ENCODE measurements at regions not wholly inside any gene's neighbourhood (a gene's known extent, or its start where the extent isn't known, plus 50 kb on each side); places are given as distances from the start of the nearest gene placed in this dataset.

DNA sequence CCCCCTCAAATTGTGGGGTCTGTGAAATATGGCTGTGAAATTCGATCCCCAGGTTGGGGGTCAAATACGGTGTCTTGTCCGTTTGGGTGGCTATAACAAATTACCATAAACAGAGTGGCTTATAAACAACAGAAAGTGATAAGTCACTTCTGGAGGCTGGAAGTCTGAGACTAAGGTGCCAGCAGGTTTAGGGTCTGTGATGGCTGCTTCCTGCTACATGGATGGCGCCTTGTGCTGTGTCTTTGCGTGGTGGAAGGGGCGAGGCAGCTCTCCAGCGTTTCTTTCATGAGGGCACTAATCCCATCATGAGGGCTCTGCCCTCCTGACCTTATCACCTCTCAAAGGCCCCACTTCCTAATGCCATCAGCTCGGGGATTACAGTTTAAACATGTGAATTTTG, 120.0 kb downstream of the IRF8 start:
- no peak for DNase-seq

GRCh38 chr16:86019446-86020047, 120.6 kb downstream of the IRF8 start:
- DNase-seq = no peak

DNA sequence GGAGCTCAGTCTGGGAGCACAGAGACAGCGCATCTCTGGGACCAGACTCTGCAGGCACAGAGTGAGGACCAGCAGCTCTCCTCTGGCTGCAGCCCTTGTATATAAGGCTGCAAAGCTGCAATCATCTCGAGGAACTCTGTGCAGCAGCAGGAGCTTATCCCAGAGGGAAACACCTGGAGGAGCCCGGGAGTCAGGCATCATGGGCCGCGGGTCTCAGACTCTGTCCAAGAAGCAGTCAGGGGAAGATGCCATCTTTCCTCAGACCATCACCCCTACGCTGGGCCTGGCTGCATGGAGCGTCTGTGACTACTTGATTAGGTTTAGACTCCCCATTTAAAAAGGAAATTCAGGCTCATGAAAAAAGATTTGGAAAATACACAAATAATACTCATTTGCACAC, 122.0 kb downstream of the IRF8 start:
- no peak for DNase-seq

DNA sequence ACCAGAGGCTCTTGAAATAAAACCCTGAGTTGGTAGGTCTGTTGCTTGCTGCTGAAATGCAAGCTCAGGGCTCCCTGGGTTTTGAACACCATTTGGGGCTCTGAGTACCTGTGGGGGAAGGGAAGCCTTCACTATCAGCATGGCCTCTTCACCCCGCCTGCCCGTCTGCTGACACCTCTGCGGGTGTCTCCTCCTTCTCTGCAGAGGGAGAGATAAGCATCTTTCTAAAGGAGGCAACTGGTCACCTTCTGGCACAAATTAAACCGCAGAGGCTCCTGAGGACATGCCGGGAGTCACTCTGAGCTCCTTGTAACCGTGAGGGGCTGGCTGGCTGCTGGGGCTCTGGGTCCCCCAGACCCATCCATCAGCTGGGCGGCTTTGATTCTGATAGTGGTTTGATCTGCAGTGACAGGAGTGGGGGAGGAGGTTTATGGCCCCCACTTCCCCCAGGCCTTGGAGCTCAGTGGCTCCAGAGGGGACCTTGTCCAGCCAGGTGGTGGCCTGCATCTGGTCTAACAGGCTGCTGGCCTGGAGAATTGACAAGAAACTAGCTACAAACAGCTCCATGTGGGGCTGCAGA, 123.5 kb downstream of the IRF8 start:
- no peak for DNase-seq

DNA sequence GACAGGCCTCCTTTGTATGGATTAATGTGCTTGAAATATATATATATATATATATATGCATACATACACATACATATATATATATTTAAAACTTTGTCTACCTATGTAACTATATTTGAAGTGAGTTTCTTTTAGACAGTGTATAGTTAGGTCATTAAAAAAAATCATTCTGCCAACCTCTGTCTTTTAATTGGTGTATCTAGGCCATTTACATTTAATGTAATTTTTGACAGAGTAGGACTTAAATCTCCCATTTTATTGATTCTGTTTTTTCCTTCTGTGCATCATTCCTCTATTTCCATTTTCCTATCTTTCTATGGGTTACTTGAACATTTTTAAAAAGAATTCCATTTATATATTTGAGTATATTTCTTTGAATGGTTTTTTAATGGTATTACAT, 125.2 kb downstream of the IRF8 start:
- DNase-seq = no peak

DNA sequence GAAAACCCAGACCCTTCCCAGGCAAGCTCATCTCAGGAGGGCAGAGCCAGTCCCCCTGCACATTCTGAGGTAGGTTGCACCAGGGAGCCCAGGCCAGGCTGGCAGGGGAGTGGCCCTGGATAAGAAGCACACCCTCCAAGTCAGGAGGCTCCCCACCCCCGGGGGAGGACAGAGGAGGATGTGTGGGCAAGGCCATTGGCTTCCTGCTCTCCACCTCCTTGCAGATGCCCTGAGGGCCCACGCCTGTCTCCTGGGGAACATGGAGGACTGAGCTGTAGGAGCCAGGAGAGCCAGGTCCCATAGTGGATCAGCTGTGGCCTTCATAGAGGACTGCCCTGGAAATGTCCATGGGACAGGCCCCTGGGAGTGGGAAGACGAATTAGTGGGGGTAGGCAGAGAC, 126.7 kb downstream of the IRF8 start:
- DNase-seq = no peak

DNA sequence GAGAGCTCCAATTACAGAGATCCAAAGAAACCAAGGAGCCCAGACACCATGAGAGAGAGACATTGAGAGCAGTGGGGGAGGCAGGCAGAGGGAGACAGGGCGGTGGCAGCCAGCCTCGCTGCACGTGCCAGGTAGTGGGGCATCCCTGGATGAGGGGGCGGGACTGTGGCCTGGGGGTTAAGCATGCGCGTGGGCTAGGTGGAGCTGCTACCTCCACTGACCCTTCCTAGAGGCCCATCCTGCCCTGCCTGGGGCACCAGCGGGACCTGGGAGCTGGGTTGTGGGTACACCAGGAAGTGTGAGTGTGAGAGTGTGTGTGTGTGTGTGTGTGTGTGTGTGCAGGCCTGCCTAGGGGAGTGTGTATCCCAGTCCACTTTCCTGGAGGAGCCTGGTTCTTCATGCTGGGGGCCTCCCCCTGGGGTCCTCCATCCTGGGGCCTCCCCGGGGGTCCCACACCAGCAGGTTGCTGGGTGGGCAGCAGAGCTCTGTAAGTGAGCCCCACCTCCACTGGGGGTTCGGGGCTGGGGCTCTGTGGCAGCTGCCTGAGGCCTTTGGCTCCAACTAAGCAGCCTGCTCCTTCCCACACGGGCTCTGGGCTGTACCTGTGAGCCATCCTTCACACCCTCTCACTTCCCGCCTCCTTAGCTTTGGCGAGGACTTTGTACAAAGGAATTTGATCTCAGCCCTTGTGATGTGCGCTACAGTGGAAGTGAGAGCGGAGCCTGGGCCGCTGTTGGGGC, 127.4 kb downstream of the IRF8 start:
- no peak for DNase-seq

DNA sequence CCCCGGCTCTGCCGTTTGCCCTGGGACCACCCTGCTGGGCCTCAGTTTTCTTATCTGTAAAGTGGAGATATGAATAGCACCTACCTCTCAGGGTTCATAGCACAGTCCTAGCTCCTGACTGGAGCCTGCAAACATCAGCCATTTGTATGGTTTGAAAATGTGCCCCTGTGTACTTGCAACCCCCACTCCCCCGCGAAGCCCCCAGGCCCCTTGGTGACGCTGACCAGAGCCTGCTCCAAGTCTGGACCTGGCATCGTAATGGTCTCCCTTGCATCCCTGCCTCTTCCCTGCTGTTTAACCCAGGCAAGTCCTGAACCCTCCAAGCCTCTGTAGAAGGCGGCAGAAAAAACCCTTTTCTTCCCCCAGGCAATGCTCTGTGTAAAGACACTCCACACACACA, 128.0 kb downstream of the IRF8 start:
- no peak for DNase-seq

GRCh38 chr16:86027373-86028126, 128.6 kb downstream of the IRF8 start:
- DNase-seq = no peak

DNA sequence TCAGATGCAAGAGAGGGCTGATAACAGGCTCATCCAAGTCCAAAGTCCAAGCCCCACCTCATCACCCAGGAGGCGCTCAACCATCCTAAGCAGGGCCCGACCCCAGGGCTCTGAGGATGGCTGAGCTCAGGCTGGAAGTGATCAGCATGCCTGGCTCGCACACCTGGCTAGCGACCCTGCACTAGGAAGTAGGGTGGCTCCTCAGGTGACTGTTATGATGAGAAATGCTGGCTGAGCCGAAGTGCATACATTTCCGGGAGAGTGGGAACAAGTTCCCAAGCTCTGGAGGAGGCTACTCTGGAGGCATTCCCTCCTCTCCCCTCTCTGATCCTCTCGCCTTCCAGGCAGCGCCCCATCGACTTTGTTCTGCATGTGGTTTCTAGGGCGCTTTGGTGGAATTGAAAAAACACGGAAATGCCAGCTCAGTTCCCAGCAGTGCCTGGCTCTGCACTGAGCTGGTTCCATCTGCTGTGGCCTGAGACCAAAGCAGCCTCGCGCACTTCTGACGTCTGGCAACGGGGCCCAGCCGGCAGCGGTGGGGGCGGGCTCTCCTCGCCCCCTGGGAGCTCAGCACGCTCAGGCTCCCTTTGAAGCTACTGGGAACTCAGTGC, 130.3 kb downstream of the IRF8 start:
- no peak for DNase-seq

DNA sequence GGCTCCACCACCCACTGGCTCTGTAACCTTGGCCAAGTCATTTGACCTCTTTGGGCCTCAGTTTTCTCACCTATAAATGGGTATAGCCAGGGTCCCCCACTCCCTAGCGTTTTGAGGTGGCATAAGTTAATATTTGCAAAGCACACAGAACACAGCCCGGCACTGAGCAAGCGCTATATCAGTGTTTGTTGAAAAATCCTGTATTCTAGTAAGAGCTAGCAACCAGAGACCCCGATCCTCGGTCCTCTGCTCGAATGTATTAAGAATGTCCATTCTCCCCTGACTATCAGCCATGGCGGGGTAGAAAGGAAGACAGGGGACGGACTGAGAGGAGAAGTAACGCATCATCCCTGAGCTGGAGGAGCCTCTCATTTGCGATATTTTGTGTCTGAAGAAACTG, 131.2 kb downstream of the IRF8 start:
- no peak for DNase-seq

DNA sequence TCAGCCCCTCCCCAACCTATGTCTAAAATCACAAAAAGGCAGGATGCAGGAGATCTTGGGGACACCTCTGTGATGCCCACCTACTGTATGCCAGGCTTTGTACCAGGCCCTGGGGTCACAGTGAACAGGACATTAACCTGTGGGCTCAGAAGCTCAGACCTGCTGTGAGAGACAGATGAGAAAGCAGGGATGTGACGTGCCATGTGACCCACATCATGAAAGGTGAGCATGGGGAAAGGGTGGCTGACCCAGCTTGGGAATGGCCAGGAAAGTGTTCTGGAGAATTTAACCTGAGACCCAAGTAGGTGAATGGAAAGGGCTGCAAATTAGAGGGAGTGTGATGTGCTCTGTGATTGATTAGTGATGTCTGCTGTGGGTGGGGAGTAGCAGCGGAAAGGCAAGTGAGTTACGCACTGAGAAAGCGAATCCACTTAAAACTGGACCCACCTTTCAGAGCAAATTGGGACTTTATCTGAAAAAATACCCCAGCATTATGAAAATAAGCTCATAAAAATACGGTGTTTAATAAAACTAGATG, 132.2 kb downstream of the IRF8 start:
- DNase-seq = no peak

DNA sequence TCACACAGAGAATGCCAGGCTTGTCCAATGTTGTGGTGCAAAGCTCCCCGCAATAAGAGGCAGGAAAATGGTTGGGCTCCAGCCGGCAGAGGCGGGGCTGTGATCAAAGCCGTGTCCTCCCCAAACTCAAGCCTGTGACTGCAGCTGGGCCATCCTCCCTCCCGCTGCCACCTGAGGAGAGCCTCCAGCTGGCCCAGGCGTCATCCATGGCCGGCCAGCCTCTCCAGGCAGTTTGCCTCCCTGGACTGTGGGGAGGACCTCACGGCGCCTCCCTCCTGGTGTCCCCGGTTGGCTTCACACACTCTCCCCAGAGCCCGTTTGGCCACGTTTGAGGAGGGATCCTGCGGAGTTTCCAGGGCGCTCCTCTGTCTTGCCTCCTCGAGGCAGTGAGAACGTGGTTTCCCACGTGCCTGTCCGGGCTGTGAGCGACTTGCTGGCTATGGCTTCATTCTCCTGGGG, 134.1 kb downstream of the IRF8 start:
- no peak for DNase-seq

DNA sequence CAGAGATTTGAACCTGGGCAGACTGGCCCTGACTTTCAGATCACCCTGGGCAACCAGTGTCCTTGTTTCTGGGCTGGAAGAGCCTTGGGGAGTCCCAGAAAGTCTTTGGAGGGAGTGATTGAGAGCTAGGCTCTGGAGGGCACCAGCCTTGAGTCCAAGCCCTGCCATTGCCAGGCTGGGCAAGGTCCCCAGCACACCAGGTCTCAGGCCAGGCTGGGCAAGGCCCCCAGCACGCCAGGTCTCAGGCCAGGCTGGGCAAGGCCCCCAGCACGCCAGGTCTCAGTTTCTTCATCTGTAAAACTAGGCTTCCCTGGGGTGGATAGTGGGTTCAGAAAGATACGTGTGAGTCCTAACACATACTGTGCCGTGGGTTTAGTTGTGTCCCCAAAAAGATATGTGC, 135.0 kb downstream of the IRF8 start:
- no peak for DNase-seq

DNA sequence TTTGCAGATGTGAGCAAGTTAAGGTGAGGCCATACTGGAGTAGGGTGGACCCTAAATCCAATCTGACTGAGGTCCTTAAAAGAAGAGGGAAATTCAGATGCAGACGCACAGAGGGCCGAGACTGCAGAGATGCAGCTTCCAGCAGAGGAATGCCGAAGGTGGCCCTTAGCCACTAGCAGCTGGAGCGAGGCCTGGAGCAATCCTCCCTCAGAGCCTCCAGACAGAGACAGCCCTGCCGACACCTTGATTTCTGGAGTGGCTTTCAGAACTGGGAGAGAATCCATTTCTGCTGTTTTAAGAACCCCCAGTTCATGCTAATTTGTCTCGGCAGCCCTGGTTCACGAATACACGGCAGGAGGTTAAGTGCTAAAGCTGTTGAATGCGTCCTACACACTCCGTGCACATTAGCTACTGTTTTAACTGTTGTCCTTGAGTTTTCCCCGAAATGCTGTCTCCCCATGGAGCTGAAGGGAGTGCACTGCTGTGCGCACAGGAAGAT, 135.5 kb downstream of the IRF8 start:
- no peak for DNase-seq

DNA sequence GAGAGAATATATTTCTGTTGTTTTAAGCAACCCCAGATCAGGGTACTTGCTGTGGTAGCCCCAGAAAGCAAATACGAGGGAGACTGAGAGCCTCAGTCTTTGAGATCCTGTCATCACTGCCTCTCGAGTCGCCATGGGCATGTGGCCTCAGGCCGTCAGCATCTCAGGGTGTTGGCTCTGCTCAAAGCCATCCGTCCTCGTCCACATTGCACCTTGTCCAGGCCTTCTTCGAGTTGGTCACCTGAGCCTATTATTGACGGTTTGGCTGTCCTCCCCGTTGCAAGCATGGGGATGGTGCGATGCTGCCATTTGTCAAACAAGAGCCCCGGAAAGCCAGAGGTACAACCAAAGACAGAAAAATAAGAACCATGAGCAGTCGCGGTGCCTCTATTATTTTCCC, 136.9 kb downstream of the IRF8 start:
- DNase-seq = no peak

- no peak for DNase-seq
Observed at GRCh38 chr16:86037999-86038925, 139.3 kb downstream of the IRF8 start.

DNA sequence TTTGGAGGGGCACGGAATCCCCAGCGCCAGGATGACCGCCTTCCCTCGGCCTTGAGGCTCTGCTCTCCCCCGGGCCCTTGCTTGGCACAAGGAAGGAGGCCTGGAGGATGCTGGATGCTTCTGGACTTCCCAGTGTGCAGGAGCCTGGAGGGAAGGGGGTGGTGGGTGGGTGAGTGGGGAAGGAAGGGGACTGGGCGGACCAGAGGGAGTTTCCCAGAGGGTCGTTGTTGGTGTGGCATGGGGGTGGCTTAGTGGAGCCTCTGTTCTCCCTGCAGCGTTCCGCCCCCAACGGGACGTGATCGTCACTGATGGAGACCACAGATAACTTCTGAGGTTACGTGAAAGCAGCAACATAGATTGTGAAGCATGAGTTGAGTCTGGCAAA, 140.0 kb downstream of the IRF8 start:
- DNase-seq = no peak

GRCh38 chr16:86039606-86040005, 140.6 kb downstream of the IRF8 start:
- DNase-seq = no peak

- DNase-seq = no peak
Observed at GRCh38 chr16:86040496-86040895, 141.5 kb downstream of the IRF8 start.

DNA sequence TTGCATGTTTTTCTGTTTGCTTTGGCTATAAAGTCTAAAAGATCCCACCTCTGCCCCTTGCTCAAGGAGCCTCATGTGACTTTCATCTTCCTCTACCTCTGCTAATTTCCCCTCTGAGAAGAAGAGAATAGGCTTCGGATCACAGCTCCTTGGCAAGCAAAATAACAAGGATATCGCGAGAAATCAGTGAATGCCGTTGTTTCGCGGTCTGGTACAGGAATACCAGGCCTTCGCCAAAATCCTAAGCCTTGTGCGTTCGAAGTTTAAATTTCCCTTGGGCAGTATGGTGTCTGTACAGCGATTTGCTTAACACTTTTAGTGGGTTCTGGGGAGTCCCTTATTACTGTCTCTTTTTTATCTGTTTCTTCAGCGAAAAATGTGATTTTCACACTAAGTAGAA, 142.3 kb downstream of the IRF8 start:
- no peak for DNase-seq

DNA sequence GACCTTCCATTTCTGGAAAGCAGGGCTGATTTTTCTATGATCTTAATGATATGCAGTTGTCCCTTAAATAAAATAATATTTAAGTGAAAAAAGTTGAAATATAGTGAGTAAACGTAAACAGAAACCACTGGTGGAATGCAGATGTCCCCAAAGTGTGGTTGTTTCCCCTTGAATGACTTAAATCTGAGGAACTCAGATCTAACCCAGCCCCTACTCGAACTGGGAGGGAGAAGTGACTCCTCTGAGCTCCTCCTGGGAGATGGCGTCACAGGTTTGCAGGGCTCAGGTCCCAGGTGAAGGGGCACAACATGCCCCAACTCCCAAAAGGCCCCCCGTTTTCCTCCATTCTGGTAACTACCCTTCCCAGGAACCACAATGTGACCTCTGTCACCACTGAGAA, 142.8 kb downstream of the IRF8 start:
- DNase-seq = no peak

All from HCEC 1CT (cell line).